COLO668 (cell line): ENCODE measurements at regions not wholly inside any gene's neighbourhood (a gene's known extent, or its start where the extent isn't known, plus 50 kb on each side); places are given as distances from the start of the nearest gene placed in this dataset.
"Not testable (repeated sequence)": the region's sequence is repeated elsewhere in the genome, so short reads cannot be mapped to it uniquely, and the experiment has no call there.

Source experiments
- DNase-seq: peaks from one replicate; lab custom pipeline; 2025; ENCODE audit not compliant: unreplicated experiment; lab: John Stamatoyannopoulos, UW

- no peak for DNase-seq
These were observed 218.6 kb upstream of the PLXNA2 start for GRCh38 chr1:208462761-208463160.

GRCh38 chr1:208465266-208465665 lies 221.1 kb upstream of the PLXNA2 start:
- DNase-seq, result no peak

GRCh38 chr1:208465786-208466590 lies 221.8 kb upstream of the PLXNA2 start:
- no peak for DNase-seq

GRCh38 chr1:208467151-208467780 lies 223.1 kb upstream of the PLXNA2 start:
- DNase-seq, result no peak

GRCh38 chr1:208475449-208475848 lies 231.3 kb upstream of the PLXNA2 start:
- DNase-seq, result no peak

- no peak for DNase-seq
These were observed 232.0 kb upstream of the PLXNA2 start for GRCh38 chr1:208475951-208476845.

- DNase-seq, result peak; percentile 43
These were observed 232.6 kb upstream of the PLXNA2 start for GRCh38 chr1:208476846-208477170.

- no peak for DNase-seq
These were observed 235.3 kb upstream of the PLXNA2 start for GRCh38 chr1:208479435-208479834.

- no peak for DNase-seq
These were observed 241.3 kb upstream of the PLXNA2 start for GRCh38 chr1:208485512-208485911.

GRCh38 chr1:208486677-208487076 lies 242.5 kb upstream of the PLXNA2 start:
- DNase-seq, result no peak

- not testable (repeated sequence) for DNase-seq
These were observed 244.2 kb upstream of the PLXNA2 start for GRCh38 chr1:208488432-208488831.

- no peak for DNase-seq
These were observed 252.5 kb upstream of the PLXNA2 start for GRCh38 chr1:208496467-208497371.

GRCh38 chr1:208497866-208498541 lies 253.8 kb upstream of the PLXNA2 start:
- DNase-seq, result no peak

- no peak for DNase-seq
These were observed 254.8 kb upstream of the PLXNA2 start for GRCh38 chr1:208499026-208499425.

GRCh38 chr1:208499601-208500000 lies 255.4 kb upstream of the PLXNA2 start:
- DNase-seq, result no peak

GRCh38 chr1:208500375-208500774 lies 256.2 kb upstream of the PLXNA2 start:
- no peak for DNase-seq

GRCh38 chr1:208501542-208501941 lies 257.4 kb upstream of the PLXNA2 start:
- no peak for DNase-seq

- DNase-seq, result no peak
These were observed 259.6 kb upstream of the PLXNA2 start for GRCh38 chr1:208503787-208504186.

GRCh38 chr1:208506812-208507211 lies 262.6 kb upstream of the PLXNA2 start:
- no peak for DNase-seq

- DNase-seq, result no peak
These were observed 264.9 kb upstream of the PLXNA2 start for GRCh38 chr1:208509072-208509471.
